DND-41 (cell line): ENCODE measurements at regions not wholly inside any gene's neighbourhood (a gene's known extent, or its start where the extent isn't known, plus 50 kb on each side); places are given as distances from the start of the nearest gene placed in this dataset.

Experiments
- ATAC-seq: fragments of 200-7000 bp; cut with Tn5 transposase; 3 replicates; pipeline ENCODE4 v1.9.1; 2021; ENCODE audit warnings: low read depth; ENCODE audit not compliant: insufficient read depth
- DNase-seq: peaks from one replicate; pipeline ENCODE4 v3.0.0-alpha.2; 2020
- H2AFZ ChIP-seq: 2 replicates; pipeline ENCODE4 v1.6.0; 2012; ENCODE audit warnings: low read depth, low read length
- H3K27ac ChIP-seq: 2 replicates; pipeline ENCODE4 v1.5.1; 2012; ENCODE audit warnings: low read length, inconsistent platforms
- H3K27me3 ChIP-seq: fragments of 200-600 bp; sonication (generic); 2 replicates; pipeline ENCODE4 v1.6.0; 2012; ENCODE audit warnings: low read length, mild to moderate bottlenecking, inconsistent platforms; ENCODE audit not compliant: insufficient read depth, poor library complexity
- H3K36me3 ChIP-seq: 2 replicates; pipeline ENCODE4 v1.5.1; 2012; ENCODE audit warnings: low read length, inconsistent platforms; ENCODE audit not compliant: insufficient read depth
- H3K4me1 ChIP-seq: 2 replicates; pipeline ENCODE4 v1.5.1; 2012; ENCODE audit warnings: mild to moderate bottlenecking, low read length; ENCODE audit not compliant: insufficient read depth
- H3K4me2 ChIP-seq: 2 replicates; pipeline ENCODE4 v1.6.0; 2012; ENCODE audit warnings: mild to moderate bottlenecking, moderate library complexity, low read length, inconsistent platforms; ENCODE audit not compliant: insufficient read depth
- H3K4me3 ChIP-seq, 2 experiments: fragments of 200-600 bp in 1 of 2; shearing (Covaris generic) in 1 of 2; 2 replicates each; pipeline ENCODE4 v1.5.1; 2012 to 2016; ENCODE audit warnings: inconsistent platforms in 2 of 2, low read length in 2 of 2, mild to moderate bottlenecking in 2 of 2, low read depth in 1 of 2, moderate library complexity in 1 of 2
- H3K79me2 ChIP-seq: 2 replicates; pipeline ENCODE4 v1.6.0; 2012; ENCODE audit warnings: low read length, inconsistent platforms; ENCODE audit not compliant: insufficient read depth
- H3K9ac ChIP-seq: 2 replicates; pipeline ENCODE4 v1.6.0; 2012; ENCODE audit warnings: low read depth, mild to moderate bottlenecking, inconsistent platforms, low read length, moderate library complexity
- H3K9me3 ChIP-seq: 2 replicates; pipeline ENCODE4 v1.5.1; 2012; ENCODE audit warnings: low read length, moderate library complexity, mild to moderate bottlenecking, inconsistent platforms; ENCODE audit not compliant: insufficient read depth, severe bottlenecking
- H4K20me1 ChIP-seq: 2 replicates; pipeline ENCODE4 v1.6.0; 2012; ENCODE audit warnings: low read length; ENCODE audit not compliant: insufficient read depth
- CTCF ChIP-seq: IDR thresholded peaks from 2 replicates; pipeline ENCODE4 v1.5.1; 2012; ENCODE audit warnings: borderline replicate concordance, low read length, moderate library complexity, mild to moderate bottlenecking; ENCODE audit not compliant: poor library complexity, severe bottlenecking; ENCODE audit errors: extremely low read depth
- EZH2 ChIP-seq: IDR thresholded peaks from 3 replicates; pipeline ENCODE4 v1.6.1; 2012; ENCODE audit warnings: borderline replicate concordance, low read depth, mild to moderate bottlenecking, moderate library complexity, low read length, inconsistent platforms; ENCODE audit not compliant: severe bottlenecking

DNA sequence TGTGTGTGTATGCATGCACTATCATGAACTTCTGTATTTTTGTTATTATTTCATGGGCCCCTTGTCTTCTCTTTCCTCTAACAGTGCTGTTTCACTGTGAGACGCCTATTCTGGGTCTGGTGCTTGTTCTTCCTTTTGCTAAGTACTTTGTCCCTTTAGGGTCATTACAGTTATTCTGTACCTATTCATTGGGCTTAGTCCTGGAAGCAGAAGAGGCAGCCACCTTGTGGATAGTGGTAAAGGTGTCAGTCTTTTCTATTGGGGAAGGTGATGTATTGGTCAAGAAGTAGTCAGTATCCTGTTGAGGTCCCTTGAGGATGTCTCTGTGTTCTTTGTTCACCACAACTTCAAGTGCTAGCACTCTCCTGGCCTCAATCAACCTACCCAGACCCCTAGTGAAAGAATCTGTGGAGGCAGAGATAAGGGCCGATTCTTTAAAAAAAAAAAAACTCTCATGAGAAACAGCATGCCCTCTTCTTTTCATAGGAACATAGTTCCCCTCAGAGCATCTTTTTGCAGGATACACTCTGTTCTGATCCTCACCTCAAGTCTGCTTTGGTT is 593.8 kb downstream of the SPRY1 start:
- Histone ChIP-seq H3K4me2 (no peak overlapping the region), H3K4me3 (no peak overlapping the region), H2AFZ (no peak overlapping the region), H3K9ac (no peak overlapping the region), H3K9me3 (no peaks in the 10 kb centered on the region), H3K27ac (no peak overlapping the region), H3K4me1 (no peaks in the 10 kb centered on the region), H4K20me1 (no peaks in the 10 kb centered on the region), H3K36me3 (no peaks in the 10 kb centered on the region), H3K27me3 (no peaks in the 10 kb centered on the region), H3K79me2 (no peaks in the 10 kb centered on the region)
- TF ChIP-seq CTCF (no peak), EZH2 (no peak)
- no peak for ATAC-seq
- DNase-seq: no peak

- Histone ChIP-seq H3K4me1 (no peaks in the 10 kb centered on the region), H3K9ac (no peak overlapping the region), H3K27ac (no peak overlapping the region), H3K4me2 (no peak overlapping the region), H2AFZ (no peak overlapping the region), H3K36me3 (no peaks in the 10 kb centered on the region), H3K79me2 (no peaks in the 10 kb centered on the region), H3K9me3 (no peaks in the 10 kb centered on the region), H3K4me3 (no peak overlapping the region), H4K20me1 (no peaks in the 10 kb centered on the region), H3K27me3 (no peaks in the 10 kb centered on the region)
- ATAC-seq: no peak
- TF ChIP-seq EZH2 (no peak), CTCF (peak; percentile 11)
- DNase-seq: no peak
Measured at GRCh38 chr4:123994917-123995316, 598.3 kb downstream of the SPRY1 start.

DNA sequence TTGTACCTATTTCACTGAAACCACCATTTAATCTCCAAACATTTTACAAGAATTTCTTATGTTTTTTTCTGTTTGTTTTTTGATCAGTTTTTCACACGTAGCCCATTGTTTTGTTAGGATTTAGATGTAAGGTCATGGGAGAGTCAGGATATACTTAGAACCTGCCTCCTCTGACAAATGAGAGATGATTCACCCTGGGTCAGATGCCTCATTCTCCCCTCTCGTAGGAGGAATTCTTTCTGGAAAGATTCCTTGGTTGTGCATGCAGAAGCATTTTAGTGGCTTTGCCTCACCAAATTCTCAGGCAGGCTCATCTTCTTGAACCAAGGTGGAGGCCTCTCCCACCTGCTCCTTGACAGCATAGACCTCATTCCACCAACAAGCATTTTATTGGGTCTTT is 599.3 kb downstream of the SPRY1 start:
- ATAC-seq: no peak
- Histone ChIP-seq H3K9me3 (no peaks in the 10 kb centered on the region), H3K9ac (no peak overlapping the region), H3K27ac (no peak overlapping the region), H3K4me2 (no peak overlapping the region), H4K20me1 (no peaks in the 10 kb centered on the region), H3K36me3 (no peaks in the 10 kb centered on the region), H3K79me2 (no peaks in the 10 kb centered on the region), H3K4me3 (no peak overlapping the region), H3K27me3 (no peaks in the 10 kb centered on the region), H3K4me1 (no peaks in the 10 kb centered on the region), H2AFZ (no peak overlapping the region)
- DNase-seq: no peak
- TF ChIP-seq CTCF: no peak
- no peak for TF ChIP-seq EZH2

GRCh38 chr4:123996718-123997510 is 600.3 kb downstream of the SPRY1 start:
- Histone ChIP-seq H3K9me3 (no peaks in the 10 kb centered on the region), H3K27ac (no peak overlapping the region), H3K79me2 (no peaks in the 10 kb centered on the region), H3K4me3 (no peak overlapping the region), H4K20me1 (no peaks in the 10 kb centered on the region), H3K27me3 (no peaks in the 10 kb centered on the region), H2AFZ (no peak overlapping the region), H3K4me2 (no peak overlapping the region), H3K4me1 (no peaks in the 10 kb centered on the region), H3K36me3 (no peaks in the 10 kb centered on the region), H3K9ac (no peak overlapping the region)
- no peak for DNase-seq
- no peak for ATAC-seq
- TF ChIP-seq EZH2 (no peak), CTCF (no peak)
